ENCODE measurements at regions not wholly inside any gene's neighbourhood (a gene's known extent, or its start where the extent isn't known, plus 50 kb on each side); places are given as distances from the start of the nearest gene placed in this dataset.
"Not testable (repeated sequence)": the region's sequence is repeated elsewhere in the genome, so short reads cannot be mapped to it uniquely, and the experiment has no call there.

GRCh38 chr11:96560727-96561126 is 170.9 kb downstream of the JRKL start:
- H3K36me3 ChIP-seq (ENCODE audit: control insufficient read depth, insufficient read depth, low read length); BruUV-seq (replicated peaks); H3K27ac ChIP-seq (ENCODE audit: extremely low read depth, low read depth, low read length); H3K79me2 ChIP-seq (ENCODE audit: control insufficient read depth, insufficient read depth, low read length); H3K9me3 ChIP-seq (replicated peaks; ENCODE audit: control insufficient read depth, insufficient read depth, low read depth, low read length); DNase-seq (ENCODE audit: extremely low read depth in 1 of 4, low spot score in 3 of 4); intact Hi-C loops (cut with micrococcal nuclease); CTCF ChIA-PET (ENCODE audit: low intra/inter-chr PET ratio); H2AFZ ChIP-seq (ENCODE audit: low read depth, low read length); H3K4me3 ChIP-seq; POLR2A ChIA-PET; H3K9ac ChIP-seq (ENCODE audit: insufficient read depth in 1 of 2, low read depth in 2 of 2, low read length in 2 of 2); H4K20me1 ChIP-seq (replicated peaks; ENCODE audit: control insufficient read depth, insufficient read depth, low read length); H3K9me1 ChIP-seq (ENCODE audit: control insufficient read depth, insufficient read depth, low read length); FAIRE-seq; H3K4me2 ChIP-seq (ENCODE audit: insufficient read depth, low read length); H3K4me1 ChIP-seq (replicated peaks in 1 of 2; ENCODE audit: control insufficient read depth in 2 of 2, insufficient read depth in 2 of 2, low read length in 2 of 2); H3K27me3 ChIP-seq (ENCODE audit: control insufficient read depth in 2 of 2, insufficient read depth in 2 of 2, low read length in 2 of 2); ATAC-seq; in situ Hi-C loops (cut with MboI): not testable (repeated sequence)
- TF ChIP-seq ZNF184 (CRISPR knock-in tag; IDR thresholded peaks at IDR 0.05) = peak; percentile 68; the same call in 1 of the 2 replicates
- peak in 1 of 2 experiments; percentile 93 for TF ChIP-seq AFF1 (IDR thresholded peaks at IDR 0.05; ENCODE audit: low read depth in 1 of 2, partially characterized antibody in 2 of 2)
- WGBS (ENCODE audit: insufficient coverage, low coverage, missing lambda C conversion rate) = 67% methylated on average over 3 of the region's 3 CpGs

All from K562 (cell line).